ENCODE measurements at regions not wholly inside any gene's neighbourhood (a gene's known extent, or its start where the extent isn't known, plus 50 kb on each side); places are given as distances from the start of the nearest gene placed in this dataset.
"Not testable (repeated sequence)": the region's sequence is repeated elsewhere in the genome, so short reads cannot be mapped to it uniquely, and the experiment has no call there.

DNA sequence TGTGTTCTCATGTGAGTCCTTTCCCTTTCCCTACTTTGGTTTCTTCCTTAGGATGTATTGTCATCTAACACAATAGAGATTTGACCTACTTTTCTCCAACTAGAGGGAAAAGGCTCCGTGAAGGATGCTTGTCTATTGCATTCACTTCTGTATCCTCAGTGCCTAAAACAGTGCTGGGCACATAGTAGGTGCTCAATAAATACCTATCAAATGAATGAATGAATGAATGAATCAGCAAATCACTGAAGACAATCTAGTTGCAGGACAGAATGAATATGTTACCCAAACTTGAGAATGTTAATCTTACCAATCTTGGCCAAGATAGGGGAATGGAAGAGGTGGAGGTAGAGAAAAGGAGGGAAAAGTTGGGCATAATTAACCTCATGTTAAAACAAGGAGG lies 131.2 kb upstream of the FOXN2 start:
- FAIRE-seq (no peak), DNase-seq (ENCODE audit: low spot score) (no peak)

DNA sequence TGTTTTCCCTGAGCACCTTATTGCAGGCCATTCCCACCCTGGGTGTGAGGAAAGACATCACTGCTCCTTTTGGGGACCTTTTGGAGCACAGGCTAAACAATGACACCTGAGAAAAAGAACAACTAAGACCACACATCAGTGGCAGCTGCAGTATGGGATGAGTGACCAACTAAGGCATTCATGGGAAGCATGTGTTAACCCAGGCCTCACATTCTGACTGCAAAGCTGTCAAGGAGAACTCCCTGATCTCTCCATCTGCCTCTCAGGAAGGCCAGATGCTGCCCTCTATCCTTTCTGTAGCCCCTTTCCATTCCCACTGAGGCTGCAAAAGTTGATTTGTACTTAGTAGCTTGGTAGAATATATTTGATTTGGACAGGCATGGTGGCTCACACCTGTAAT lies 130.5 kb upstream of the FOXN2 start:
- no peak for FAIRE-seq

DNA sequence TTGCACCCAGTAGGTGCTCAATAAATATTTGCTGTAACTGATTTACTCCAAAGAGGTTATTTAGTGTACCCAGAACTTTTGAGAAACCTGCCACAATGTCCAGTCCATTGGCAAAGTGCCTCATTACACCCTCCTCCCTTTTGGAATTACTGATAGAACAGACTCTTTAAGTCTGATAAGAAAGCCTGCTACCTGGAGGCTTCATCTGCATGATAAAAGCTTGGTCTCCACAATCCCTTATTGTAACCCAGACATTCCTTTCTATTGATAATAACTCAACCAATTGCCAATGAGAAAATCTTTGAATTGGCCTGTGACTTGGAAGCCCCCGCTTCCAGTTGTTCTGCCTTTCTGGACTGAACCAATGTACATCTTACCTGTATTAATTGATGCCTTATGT lies 127.0 kb upstream of the FOXN2 start:
- no peak for FAIRE-seq

More for the DNA sequence above, 130.5 kb upstream of the FOXN2 start:
- no peak for DNase-seq (ENCODE audit: low spot score)

DNA sequence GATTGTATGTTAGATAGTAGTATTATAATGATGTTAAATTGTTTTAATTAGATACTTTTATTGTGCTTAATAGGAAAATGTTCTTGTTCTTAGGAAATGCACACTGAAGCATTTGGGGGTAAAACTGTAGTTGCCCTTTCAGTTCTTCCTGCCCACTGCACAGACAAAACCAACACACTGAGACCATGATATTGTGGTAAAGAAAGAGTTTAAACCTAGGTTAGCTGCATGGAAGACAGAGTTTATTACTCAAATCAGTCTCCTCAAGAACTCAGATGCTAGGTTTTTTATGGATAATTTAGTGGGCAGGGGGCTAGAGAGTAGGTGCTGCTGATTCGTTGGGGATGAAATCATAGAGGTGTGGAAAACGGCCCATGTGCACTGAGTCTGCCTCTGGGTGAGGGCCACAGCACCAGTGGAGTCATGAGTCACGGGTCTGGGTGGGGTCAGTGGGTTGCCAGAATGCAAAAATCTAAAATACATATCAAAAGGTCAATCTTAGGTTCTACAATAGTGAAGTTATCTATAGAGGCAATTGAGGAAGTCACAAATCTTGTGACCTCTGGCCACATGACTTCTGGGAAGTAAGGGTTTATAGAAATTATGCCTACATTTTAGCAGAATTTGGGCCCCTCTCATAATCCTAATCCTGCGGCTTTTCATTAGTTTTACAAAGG lies 124.8 kb upstream of the FOXN2 start:
- FAIRE-seq, result no peak
- no peak for DNase-seq (ENCODE audit: low spot score)

More for the DNA sequence above, 127.0 kb upstream of the FOXN2 start:
- no peak for DNase-seq (ENCODE audit: low spot score)

DNA sequence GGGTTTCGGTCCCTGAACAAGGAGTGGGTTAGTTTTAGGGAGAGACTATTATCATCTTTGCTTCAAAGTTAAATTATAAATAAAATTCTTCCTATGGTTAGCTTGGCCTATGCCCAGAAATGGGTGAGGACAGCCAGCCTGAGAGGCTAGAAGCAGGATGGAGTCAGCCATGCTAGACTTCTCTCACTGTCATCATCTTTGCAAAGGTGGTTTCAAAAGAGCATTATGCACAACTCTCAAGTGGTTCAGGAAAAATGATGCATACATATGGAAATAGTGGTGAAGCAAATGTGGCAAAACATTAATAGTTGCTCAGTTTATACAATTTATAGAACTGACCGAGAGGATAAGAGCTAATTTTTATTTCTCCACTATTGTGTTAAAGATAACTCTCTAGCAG lies 124.3 kb upstream of the FOXN2 start:
- DNase-seq (ENCODE audit: low spot score), result no peak
- no peak for FAIRE-seq

DNA sequence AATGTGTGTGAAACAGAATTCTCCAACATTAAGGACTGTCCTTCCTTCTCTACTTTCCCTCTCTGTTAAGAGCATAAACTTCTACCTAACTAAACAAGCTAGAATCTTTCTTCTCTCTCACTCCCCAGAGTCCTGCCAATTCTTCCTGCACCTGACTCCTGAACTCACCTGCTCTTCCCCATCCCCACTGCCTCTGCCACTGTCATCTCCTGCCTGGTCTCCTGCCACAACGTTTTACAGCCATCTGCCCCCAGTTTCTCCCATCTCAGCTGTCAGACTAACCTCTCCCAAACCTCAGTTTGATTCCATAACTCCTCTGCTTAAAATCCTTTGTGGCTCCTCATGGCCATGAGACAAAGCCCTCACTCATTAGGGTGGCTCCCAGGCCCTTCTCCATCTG lies 119.8 kb upstream of the FOXN2 start:
- DNase-seq (ENCODE audit: low spot score) (no peak), FAIRE-seq (no peak)

DNA sequence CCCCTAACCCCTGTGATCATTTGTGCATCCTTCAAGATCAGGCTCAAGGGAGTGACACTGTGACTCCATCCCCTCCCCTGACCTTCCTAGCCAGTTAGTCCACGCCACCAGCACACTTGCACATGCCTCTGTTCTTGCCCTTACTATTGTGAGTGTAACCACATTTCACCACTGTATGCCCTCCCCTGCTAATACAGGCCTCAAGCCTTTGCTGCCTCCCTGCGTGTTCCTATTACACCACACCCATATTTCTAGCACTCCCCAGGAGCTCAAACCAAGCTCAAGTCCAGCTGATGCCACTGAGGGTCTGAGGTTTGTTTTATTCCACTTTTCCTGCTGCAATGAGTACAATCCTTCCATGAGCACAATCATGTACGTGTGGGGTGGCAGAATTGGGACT lies 119.3 kb upstream of the FOXN2 start:
- FAIRE-seq (no peak), DNase-seq (ENCODE audit: low spot score) (no peak)

DNA sequence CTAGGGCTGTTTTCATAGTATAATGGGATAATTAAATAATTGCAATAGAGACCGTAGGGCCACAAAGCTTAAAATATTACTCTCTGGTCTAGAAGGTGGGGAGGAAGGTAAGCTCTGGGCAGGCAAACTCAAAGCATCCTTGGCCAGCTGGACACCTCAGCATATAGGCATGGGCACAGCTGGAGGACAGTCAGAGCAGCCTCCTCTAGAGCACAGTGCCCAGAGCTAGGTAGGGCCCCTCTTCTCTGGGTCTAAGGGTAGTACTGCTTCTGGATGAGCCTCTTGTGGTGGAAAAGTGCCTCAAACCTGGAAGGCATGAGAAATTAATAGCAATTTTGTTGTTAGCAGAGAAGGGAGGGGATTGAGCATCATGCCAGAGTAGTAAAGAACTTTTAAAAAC lies 116.9 kb upstream of the FOXN2 start:
- no peak for FAIRE-seq
- no peak for DNase-seq (ENCODE audit: low spot score)

DNA sequence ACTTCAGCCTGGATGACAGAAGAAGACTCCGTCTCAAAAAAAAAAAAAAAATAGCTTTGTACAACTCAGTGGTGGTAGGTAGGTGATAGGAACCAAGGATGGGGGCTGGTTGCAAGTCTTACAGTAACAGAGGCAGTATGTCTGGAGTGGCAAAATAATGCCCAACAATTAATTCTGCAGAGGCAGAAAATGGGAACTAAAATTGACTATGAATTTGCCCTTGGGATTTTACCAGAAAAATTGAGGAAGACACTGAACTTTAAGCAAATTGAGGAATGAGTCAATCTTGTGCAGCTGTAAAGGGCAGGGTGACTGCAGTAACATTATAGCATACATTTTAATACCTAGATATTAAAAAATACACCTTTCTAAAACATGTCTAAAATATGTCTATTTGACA lies 116.1 kb upstream of the FOXN2 start:
- DNase-seq (ENCODE audit: low spot score), result no peak
- no peak for FAIRE-seq

DNA sequence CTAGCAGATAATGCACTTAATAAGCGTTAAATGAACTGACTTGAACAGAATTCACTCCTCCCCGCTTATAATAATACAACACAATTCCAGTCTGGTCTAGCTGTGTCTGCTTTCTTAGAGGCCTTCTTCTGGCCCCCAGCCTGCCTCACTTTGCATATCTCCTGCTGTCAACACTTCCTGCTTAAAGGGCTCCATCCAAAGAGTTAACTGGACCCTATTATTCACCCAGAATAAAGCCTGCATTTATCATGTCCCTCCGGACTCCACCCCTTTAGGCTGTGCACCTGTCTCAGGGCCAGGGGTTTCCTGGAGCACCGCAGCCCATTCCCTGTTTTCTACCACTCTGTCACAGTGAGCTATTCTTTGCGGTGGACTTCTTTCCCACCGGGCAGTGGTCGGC lies 115.4 kb upstream of the FOXN2 start:
- FAIRE-seq (no peak), DNase-seq (ENCODE audit: low spot score) (no peak)

DNA sequence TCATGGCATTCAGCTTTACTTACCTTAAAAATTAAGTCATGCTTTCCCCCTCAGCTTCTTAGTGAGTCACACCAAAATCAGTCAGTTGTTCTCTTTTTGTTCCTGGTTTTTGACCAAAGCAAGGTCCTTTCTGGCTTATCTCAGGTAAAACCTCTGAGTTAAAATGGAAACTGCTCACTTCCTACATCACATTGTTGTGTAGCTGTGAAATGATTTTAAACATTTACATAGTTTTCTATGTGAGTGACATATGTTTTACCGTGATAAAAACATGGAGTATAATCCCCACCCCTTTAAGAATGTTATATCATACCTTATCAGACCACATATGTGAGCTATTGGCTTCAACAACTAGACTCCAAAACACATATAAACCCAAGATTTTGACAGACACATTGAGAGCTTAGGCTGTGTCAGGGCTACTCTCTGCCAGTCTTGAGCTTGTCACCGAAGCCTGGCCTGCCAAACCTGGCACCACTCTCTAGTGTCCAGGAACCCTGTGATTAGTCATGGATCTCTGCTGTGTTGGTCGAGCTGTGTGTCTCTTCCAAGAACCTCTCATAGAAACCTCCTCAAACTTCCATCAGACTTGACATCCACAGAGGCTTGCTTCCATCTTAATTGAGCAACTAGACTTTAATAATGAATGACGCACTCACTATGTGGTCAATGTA lies 113.7 kb upstream of the FOXN2 start:
- DNase-seq (ENCODE audit: low spot score) (no peak), FAIRE-seq (no peak)

DNA sequence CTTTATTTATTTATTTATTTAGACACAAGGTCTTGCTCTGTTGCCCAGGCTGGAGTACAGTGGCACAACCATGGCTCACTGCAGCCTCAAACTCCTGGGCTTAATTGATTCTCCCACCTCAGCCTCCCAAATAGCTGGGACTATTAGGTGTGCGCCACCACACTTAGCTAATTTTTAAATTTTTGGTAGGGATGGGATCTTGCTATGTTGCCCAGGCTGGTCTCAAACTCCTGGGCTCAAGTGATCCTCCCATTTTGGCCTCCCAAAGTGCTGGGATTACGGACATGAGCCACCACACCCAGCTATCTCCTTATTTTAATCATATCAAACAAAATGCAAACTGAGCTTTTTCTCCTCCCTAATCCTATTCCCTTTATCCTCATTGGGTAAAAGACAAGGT lies 113.0 kb upstream of the FOXN2 start:
- not testable (repeated sequence) for FAIRE-seq; DNase-seq (ENCODE audit: low spot score)

DNA sequence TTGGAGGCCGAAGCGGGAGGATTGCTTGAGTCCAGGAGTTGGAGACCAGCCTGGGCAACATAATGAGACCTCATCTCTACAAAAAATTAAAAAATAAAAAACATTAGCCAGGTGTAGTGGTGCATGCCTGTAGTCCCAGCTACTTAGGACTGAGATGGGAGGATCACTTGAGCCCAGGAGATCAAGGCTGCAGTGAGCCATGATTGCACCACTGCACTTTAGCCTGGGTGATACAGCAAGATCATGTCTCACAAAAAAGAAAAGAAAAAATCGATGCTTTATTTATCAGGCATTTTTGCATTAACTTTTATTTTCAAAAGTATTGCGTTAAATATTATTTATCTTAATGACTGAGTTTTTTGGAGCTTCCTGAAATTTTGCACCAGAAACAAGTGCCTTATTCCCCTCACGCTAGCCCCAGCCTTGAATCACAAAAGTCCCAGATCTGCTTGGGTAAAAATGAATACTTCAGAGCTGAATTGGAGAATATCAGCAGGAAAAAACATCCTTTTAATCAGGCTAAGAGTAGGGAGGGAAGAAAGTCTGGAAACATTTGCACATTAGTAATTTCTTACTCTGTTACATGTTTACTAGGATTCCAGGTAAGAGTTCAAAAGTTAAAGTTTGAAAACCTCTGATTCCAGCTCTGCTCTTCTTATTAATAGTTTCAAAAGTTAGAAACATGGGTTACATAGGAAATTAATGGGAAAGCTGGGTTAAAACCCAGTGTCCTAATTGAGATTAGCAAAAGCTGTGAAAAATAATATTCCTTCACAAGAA lies 111.4 kb upstream of the FOXN2 start:
- DNase-seq (ENCODE audit: low spot score) (no peak), FAIRE-seq (no peak)

DNA sequence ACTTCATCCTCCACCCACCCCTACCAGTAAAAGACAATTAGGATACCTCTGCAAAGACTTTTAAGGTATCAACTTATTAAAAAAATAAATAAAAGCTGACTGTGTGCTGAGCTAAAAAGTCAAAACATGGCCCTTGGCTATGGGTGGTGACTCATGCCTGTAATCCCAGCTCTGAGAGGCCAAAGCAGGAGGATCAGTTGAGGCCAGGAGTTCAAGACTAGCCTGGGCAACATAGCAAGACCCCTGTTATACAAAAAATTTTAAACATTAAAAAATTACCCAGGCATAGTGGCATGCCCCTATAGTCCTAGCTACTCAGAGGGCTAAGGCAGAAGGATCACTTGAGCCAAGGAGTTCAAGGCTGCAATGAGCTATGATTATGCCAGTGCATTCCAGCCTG lies 110.8 kb upstream of the FOXN2 start:
- no peak for DNase-seq (ENCODE audit: low spot score)
- FAIRE-seq, result no peak

DNA sequence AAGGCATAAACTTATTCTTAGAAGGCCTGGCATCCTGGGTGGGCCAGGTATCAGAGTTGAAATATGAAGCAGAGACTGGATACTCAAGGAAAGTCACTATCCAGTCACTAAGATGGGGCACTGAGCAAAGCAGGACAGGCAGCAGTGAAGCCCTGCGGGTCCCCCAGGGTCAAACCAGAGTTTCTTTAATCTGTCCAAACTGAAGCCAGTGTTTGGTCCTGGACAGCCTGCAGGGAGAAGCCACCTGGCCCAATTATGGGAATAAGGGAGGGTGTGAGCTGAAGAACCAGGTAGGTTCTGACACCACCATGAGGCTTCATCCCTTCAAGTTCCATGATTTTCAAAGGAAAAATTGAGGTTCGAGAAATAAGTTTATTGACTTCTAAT lies 109.7 kb upstream of the FOXN2 start:
- DNase-seq (ENCODE audit: low spot score) (no peak), FAIRE-seq (no peak)

DNA sequence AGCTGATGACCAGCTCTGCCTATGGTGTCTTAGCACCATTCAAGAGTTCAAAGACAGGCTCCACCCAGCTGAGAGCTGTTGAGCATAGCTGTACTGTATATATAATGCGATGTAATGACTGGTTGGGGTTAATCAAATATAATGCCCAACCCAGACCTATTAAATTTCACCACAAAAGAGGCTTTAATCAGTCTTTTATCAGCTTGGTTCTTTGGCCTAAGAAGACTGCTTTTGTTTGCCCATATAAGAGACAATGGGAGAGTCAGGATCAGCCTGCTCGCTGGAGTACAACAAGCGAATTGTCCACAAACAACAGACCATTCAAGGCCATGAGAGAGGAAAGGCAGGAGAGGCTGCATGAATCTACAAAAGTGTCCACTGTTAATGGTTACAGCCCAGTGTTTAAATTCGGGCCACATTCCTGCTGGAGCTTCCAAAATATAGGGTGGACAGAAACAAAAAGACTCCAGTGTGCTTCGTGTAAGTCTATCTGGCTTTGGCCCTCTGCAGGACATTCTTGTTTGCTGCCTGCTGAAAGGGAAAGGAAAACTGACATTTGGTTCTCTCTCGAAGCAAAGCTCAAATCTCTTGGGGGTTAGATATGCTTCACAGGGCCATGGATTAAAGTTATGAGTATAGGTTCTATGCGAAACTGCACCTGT lies 109.2 kb upstream of the FOXN2 start:
- no peak for DNase-seq (ENCODE audit: low spot score)
- no peak for FAIRE-seq

DNA sequence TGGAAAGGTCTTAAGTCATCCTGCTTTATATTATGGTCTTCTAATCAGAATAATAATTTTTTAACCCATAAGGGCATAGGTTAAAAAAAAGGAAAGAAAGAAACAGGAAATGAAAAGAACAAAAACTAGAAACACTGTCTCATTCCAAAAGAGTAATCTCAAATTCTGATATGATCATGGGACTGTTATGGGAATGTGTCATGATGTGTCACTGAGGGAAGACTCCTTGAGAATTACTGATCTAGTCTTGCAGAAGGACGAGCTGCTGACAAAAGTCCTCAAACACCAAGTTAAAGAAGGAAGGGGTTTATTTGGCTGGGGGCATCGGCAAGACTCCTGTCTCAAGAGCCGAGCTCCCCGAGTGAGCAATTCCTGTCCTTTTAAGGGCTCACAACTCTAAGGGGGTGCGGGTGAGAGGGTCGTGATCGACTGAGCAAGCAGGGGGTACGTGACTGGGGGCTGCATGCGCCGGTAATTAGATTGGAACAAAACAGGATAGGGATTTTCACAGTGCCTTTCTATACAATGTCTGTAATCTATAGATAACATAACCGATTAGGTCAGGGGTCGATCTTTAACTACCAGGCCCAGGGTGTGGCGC lies 108.3 kb upstream of the FOXN2 start:
- DNase-seq (ENCODE audit: low spot score); FAIRE-seq: not testable (repeated sequence)

DNA sequence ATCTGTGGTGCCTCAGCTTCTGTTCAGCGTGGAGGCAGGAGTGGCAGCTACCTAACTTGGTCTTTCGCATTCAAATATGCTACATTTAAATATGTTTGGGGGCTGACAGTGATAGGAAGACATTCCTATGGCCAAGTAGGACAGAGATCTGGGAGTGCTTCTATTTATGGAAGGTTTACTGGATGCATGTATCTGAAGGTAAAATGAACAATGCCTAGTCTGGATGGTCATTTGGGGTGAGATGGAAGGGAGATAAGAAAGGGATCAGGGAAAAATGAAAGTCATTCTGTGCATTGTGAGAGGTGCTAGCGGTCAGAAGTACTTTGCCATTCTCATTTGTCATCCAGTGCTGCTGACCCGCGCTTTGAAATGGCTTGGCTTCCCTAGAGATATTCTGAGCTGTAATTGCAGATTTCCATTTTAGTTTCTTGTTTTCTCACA lies 107.3 kb upstream of the FOXN2 start:
- FAIRE-seq (no peak), DNase-seq (ENCODE audit: low spot score) (no peak)

DNA sequence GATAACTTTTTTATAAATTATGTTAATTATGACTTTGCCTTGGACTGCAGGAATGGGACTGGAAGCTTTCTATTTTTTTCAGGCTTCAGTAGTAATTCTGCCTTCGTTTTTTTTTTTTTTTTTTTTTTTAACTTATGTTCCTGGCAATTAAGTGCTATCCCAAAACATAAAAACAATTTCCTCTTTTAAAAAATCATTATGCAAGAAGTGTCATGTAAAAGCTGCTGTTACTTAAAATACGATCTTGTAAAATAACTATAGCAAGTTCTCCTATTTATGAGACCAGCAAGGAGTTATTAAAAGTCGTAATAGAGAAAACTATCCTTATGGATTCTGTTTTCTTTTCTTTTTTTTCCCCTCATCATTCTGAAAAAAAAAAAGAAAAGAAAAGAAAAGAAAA lies 106.6 kb upstream of the FOXN2 start:
- FAIRE-seq, result no peak
- DNase-seq (ENCODE audit: low spot score), result no peak

DNA sequence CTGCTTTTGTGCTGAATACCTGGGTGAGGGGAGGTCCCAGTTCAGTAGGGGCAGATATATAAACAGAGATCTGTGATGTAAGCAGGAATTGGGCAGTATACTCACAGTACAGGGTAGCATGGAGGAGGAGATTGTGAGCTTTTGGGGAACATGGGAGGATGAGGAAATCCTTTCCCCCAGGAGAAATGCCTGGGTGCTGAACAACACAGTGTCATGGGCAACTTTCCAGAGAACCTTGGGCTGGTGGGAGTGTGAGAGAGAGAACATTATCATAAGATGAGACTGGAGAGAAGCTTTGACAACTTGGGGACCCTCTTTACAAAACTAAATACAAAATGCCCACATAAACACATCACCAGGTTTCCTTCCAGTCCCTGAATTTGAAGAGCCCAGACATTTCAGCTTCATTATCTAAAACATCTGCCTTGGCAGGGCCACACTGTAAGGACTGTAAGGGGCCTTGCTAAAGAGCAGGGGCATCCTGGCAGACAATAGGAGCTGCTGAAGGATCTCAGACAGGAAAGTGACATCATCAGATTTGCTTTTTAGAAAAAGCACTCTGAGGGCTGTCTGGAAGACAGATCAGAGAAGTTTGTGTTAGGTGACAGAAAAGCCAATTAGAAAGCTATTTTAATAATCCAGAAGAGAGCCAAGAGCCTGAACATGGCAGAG lies 105.1 kb upstream of the FOXN2 start:
- DNase-seq (ENCODE audit: low spot score) (no peak), FAIRE-seq (no peak)

DNA sequence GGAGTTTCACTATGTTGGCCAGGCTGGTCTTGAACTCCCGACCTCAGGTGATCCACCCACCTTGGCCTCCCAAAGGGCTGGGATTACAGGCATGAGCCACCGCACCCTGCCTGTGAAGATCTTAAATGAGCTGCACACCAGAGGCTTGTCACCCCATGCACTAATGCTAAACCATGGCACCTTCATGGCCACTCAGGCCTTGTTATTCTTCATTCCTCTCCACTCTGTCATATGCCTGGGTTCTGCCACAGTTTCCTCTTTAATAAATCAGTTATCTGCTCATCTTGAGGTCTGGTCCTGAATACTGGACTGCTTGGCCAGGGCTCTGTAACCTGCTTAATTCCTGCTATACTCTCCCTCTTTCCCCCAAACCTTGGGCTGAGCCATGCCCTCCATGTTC lies 104.3 kb upstream of the FOXN2 start:
- DNase-seq (ENCODE audit: low spot score) (no peak), FAIRE-seq (no peak)
